Ishikawa (cell line): ENCODE measurements at regions not wholly inside any gene's neighbourhood (a gene's known extent, or its start where the extent isn't known, plus 50 kb on each side); places are given as distances from the start of the nearest gene placed in this dataset.

Experiments
- CEBPB ChIP-seq: IDR thresholded peaks from 2 replicates; pipeline ENCODE4 v1.6.1; 2012
- CREB1 ChIP-seq: IDR thresholded peaks from 2 replicates; pipeline ENCODE4 v1.6.1; 2012; ENCODE audit warnings: low read depth
- EGR1 ChIP-seq: IDR thresholded peaks from 2 replicates; pipeline ENCODE4 v1.6.1; 2012
- EP300 ChIP-seq: IDR thresholded peaks from 2 replicates; pipeline ENCODE4 v1.6.1; 2012; ENCODE audit warnings: borderline replicate concordance
- FOXM1 ChIP-seq: IDR thresholded peaks from 2 replicates; pipeline ENCODE4 v1.6.1; 2012; ENCODE audit warnings: low read depth, borderline replicate concordance
- MAX ChIP-seq: IDR thresholded peaks from 2 replicates; pipeline ENCODE4 v1.6.1; 2012
- NFIC ChIP-seq: IDR thresholded peaks from 2 replicates; pipeline ENCODE4 v1.6.1; 2012
- RAD21 ChIP-seq: IDR thresholded peaks from 2 replicates; pipeline ENCODE4 v1.6.1; 2012; ENCODE audit warnings: low read depth
- TAF1 ChIP-seq: IDR thresholded peaks from 2 replicates; pipeline ENCODE4 v1.6.1; 2012; ENCODE audit warnings: low read depth, mild to moderate bottlenecking
- TCF12 ChIP-seq: IDR thresholded peaks from 2 replicates; pipeline ENCODE4 v1.6.1; 2012; ENCODE audit warnings: low read depth
- TEAD4 ChIP-seq: IDR thresholded peaks from 2 replicates; pipeline ENCODE4 v1.6.1; 2012
- YY1 ChIP-seq: IDR thresholded peaks from 2 replicates; pipeline ENCODE4 v1.6.1; 2012; ENCODE audit warnings: low read depth
- ZBTB7A ChIP-seq: IDR thresholded peaks from 2 replicates; pipeline ENCODE4 v1.6.1; 2012; ENCODE audit warnings: low read depth
- TF ChIP-seq, protein P1 (sequence below): IDR thresholded peaks from 2 replicates; pipeline ENCODE4 v1.6.1; 2012; ENCODE audit warnings: low read depth, mild to moderate bottlenecking
- TF ChIP-seq, protein P2 (sequence below): IDR thresholded peaks from 2 replicates; pipeline ENCODE4 v1.6.1; 2012

DNA sequence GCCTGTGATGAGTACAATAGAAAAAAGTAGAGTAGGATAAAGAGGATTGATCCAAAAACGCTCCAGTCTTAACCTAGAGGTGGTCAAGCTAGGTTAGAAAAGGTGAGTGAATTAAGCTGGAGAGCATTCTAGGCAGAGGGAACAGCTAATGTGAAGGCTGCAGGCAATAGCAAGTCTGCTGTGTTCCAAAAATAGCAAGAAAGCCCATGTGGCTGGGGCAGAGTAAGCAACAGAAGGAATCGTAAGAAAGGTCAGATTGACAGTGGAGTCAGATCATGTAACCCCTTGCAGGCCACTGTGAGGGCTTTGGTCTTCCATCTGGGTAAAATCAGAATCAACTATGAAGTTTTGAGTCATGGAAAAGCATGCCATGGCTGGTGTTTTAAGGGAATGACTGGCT is 155.0 kb downstream of the OPN5 start:
- TF ChIP-seq TAF1 (no peak), CREB1 (no peak), CEBPB (no peak), NFIC (no peak), FOXM1 (no peak), EGR1 (no peak), EP300 (no peak), TEAD4 (no peak), TCF12 (no peak), ZBTB7A (no peak), YY1 (no peak), RAD21 (no peak), MAX (no peak)
- TF ChIP-seq, protein P1, sequence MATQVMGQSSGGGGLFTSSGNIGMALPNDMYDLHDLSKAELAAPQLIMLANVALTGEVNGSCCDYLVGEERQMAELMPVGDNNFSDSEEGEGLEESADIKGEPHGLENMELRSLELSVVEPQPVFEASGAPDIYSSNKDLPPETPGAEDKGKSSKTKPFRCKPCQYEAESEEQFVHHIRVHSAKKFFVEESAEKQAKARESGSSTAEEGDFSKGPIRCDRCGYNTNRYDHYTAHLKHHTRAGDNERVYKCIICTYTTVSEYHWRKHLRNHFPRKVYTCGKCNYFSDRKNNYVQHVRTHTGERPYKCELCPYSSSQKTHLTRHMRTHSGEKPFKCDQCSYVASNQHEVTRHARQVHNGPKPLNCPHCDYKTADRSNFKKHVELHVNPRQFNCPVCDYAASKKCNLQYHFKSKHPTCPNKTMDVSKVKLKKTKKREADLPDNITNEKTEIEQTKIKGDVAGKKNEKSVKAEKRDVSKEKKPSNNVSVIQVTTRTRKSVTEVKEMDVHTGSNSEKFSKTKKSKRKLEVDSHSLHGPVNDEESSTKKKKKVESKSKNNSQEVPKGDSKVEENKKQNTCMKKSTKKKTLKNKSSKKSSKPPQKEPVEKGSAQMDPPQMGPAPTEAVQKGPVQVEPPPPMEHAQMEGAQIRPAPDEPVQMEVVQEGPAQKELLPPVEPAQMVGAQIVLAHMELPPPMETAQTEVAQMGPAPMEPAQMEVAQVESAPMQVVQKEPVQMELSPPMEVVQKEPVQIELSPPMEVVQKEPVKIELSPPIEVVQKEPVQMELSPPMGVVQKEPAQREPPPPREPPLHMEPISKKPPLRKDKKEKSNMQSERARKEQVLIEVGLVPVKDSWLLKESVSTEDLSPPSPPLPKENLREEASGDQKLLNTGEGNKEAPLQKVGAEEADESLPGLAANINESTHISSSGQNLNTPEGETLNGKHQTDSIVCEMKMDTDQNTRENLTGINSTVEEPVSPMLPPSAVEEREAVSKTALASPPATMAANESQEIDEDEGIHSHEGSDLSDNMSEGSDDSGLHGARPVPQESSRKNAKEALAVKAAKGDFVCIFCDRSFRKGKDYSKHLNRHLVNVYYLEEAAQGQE = no peak
- TF ChIP-seq, protein P2, sequence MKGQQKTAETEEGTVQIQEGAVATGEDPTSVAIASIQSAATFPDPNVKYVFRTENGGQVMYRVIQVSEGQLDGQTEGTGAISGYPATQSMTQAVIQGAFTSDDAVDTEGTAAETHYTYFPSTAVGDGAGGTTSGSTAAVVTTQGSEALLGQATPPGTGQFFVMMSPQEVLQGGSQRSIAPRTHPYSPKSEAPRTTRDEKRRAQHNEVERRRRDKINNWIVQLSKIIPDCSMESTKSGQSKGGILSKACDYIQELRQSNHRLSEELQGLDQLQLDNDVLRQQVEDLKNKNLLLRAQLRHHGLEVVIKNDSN = no peak

DNA sequence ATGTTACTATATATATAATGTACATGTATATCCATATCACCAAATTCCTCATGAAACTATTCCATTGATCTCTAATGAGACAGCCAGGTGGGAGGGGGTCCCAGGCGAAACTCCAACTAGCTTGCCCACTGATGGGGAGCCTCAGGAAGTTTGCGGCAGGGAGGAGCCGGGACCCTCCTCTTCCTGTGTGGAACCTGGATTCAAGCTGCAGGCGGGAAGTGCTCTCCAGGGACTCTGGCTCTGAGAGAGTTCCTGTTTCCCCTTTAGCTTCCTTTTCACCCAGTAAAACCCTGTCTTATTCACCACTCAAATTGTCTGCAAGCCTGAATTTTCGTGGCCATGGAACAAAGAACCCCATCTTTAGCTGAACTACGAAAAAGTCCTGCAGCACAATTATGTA is 152.2 kb downstream of the OPN5 start:
- TF ChIP-seq NFIC (no peak), TEAD4 (no peak), CEBPB (no peak), TCF12 (no peak), TAF1 (no peak), EP300 (no peak), CREB1 (no peak)
- TF ChIP-seq, protein P2 = no peak
- TF ChIP-seq, protein P1 = no peak

DNA sequence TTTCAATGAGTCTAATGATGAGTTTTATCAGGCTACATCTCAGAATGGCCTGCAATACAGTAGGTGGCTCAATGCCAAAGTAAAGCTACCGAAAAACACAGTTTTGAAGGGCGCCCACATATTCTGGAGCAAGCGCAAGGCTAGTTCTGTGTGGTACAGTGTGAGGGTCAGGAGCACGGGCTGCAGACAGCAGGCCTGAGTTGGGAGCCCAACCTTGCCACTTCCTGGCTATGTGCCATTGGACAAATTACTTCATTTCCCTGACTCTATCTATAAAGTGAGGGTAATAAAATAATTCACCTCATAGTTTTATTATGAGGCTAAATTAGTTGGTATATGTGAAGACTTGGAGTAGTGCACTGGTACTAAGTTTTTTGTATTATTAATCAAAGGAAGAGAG is 150.7 kb downstream of the OPN5 start:
- TF ChIP-seq CREB1 = no peak
- TF ChIP-seq NFIC = no peak
- no peak for TF ChIP-seq TAF1
- no peak for TF ChIP-seq EGR1
- TF ChIP-seq TCF12 = no peak
- no peak for TF ChIP-seq MAX
- TF ChIP-seq CEBPB = no peak
- no peak for TF ChIP-seq TEAD4
- TF ChIP-seq ZBTB7A = no peak
- TF ChIP-seq, protein P1 = no peak
- TF ChIP-seq FOXM1 = no peak
- no peak for TF ChIP-seq RAD21
- TF ChIP-seq EP300 = no peak
- TF ChIP-seq YY1 = no peak
- TF ChIP-seq, protein P2 = no peak

DNA sequence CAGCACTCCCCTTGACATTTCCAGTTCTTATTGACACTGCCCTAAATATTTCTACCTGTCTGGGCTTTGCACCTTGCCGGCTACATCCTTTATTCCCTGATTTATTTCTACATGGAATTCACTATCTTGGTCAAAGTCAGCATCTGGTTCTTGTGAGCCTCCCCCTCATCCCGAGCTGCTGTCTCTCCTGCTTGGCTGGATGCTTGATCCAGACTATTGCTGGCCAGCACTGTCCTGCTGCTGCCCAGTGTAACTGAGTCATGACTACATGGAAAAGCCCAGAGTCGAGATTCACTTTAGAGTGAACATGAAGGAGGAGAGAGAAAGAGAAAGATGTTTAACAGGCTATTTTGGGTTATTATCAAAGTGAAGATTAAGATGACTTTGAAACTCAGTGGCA is 142.2 kb downstream of the OPN5 start:
- TF ChIP-seq EP300 (no peak), TAF1 (no peak), EGR1 (no peak), CREB1 (no peak), FOXM1 (no peak)
- TF ChIP-seq, protein P1 = no peak
